H1 (cell line): ENCODE measurements at regions not wholly inside any gene's neighbourhood (a gene's known extent, or its start where the extent isn't known, plus 50 kb on each side); places are given as distances from the start of the nearest gene placed in this dataset.

Experiments
- JUND ChIP-seq: IDR thresholded peaks from 2 replicates; pipeline ENCODE4 v1.6.1; 2011; ENCODE audit warnings: mild to moderate bottlenecking, improper control_type of control experiment, low read length
- SAP30 ChIP-seq: fragments of 300-600 bp; sonication (generic); IDR thresholded peaks from 2 replicates; pipeline ENCODE4 v1.7.1; 2012; ENCODE audit warnings: low read length, moderate library complexity, mild to moderate bottlenecking, inconsistent platforms; ENCODE audit not compliant: insufficient read depth, insufficient replicate concordance
- TF ChIP-seq, protein P1 (sequence below): IDR thresholded peaks from 2 replicates; pipeline ENCODE4 v1.6.1; 2011; ENCODE audit warnings: low read length, improper control_type of control experiment

DNA sequence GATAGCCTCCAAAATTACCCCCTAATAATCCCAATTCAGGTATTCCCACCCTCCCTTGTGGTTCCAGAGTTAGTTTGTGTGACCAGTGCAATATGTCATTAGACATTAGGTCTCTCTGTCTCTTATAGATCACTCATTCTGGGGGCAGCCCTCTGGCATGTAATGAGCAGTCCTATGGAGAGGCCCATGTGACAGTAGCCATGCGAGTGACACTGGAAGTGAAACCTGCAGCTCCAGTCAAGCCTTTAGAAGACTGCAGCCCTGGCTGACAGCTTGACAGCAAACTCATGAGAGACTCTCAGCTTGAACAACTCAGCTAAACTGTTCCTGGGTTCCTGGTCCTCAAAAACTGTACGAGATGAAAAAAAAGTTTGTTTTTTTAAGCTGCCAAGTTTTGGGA is 54.0 kb upstream of the HSPB3 start (continued):
- TF ChIP-seq, protein P1, sequence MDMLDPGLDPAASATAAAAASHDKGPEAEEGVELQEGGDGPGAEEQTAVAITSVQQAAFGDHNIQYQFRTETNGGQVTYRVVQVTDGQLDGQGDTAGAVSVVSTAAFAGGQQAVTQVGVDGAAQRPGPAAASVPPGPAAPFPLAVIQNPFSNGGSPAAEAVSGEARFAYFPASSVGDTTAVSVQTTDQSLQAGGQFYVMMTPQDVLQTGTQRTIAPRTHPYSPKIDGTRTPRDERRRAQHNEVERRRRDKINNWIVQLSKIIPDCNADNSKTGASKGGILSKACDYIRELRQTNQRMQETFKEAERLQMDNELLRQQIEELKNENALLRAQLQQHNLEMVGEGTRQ: no peak
- no peak for TF ChIP-seq JUND
- no peak for TF ChIP-seq SAP30
